ENCODE measurements at regions not wholly inside any gene's neighbourhood (a gene's known extent, or its start where the extent isn't known, plus 50 kb on each side); places are given as distances from the start of the nearest gene placed in this dataset.

DNA sequence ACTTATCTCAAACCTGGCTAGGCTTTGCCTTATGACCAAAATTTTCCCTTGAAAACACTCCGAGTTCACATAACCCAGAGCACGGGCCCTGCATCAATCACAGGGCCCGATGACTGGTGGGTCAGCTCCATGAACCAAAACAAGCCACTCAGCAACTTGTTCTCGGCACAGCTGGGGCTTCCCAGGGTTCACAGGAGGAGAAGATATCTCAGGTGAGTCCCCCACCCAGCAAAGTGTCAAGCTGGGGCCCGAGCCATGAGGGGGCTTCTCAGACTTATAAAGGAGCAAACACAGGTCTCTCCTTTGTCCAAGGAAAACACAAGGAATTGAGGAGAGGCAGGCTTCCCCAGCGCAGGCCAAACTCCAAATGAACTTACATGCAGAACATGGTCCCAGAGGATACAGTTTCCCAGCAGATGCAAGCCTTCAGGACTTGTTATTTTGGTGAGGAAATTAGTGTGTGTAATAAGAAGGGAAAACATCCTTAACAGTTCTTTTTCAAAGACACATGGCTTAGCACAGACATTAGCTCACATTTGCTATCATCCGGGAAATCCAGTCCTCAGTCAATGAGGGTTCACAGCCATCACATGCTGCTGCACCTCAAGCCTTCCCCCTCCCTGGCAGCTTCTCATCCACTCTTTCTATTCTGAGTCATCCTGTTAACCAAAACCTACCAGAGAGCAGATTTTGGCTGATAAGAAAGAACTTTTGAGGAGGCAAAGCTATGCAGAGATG lies 98.1 kb upstream of the NFIA start:
- no peak for DNase-seq (ENCODE audit: low read depth)

DNA sequence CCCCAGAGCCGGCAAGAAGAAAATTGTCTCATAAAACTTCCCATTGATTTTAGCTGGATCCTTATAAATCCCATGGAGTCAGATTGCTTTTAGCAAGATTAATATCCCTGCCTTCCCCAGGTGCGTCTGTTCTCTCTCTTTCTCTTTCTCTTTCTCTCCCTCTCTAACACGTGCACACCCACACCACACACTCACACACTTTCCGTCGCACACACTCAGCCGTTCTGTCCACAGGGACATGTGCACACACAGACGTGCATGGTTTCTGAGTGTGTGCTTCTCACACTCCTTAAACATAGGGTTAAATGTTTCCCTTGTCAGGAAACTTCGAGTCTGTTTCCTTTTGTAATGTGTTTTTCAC lies 98.7 kb upstream of the NFIA start:
- no peak for DNase-seq (ENCODE audit: low read depth)

DNA sequence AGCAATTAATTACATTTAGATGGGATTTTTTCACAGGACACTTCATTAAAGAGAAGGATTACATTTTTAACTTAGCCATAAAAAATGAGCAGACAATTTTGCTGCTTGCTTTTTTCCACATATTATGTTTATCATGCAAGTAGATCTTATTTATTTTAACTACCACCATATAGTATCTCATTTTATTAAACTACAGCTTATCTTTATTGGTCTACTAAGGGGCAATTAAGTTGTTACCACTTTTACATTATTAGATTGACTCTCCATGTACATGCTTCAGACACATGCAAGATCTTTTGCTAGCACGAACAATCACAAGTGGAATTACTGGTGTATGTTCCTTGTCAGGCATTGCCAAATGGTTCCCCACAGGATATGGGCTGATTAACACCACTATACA lies 99.8 kb upstream of the NFIA start:
- DNase-seq (ENCODE audit: low read depth) = no peak

- DNase-seq (ENCODE audit: low read depth) = no peak
Measured at GRCh38 chr1:60981357-60981756, 101.0 kb upstream of the NFIA start.

DNA sequence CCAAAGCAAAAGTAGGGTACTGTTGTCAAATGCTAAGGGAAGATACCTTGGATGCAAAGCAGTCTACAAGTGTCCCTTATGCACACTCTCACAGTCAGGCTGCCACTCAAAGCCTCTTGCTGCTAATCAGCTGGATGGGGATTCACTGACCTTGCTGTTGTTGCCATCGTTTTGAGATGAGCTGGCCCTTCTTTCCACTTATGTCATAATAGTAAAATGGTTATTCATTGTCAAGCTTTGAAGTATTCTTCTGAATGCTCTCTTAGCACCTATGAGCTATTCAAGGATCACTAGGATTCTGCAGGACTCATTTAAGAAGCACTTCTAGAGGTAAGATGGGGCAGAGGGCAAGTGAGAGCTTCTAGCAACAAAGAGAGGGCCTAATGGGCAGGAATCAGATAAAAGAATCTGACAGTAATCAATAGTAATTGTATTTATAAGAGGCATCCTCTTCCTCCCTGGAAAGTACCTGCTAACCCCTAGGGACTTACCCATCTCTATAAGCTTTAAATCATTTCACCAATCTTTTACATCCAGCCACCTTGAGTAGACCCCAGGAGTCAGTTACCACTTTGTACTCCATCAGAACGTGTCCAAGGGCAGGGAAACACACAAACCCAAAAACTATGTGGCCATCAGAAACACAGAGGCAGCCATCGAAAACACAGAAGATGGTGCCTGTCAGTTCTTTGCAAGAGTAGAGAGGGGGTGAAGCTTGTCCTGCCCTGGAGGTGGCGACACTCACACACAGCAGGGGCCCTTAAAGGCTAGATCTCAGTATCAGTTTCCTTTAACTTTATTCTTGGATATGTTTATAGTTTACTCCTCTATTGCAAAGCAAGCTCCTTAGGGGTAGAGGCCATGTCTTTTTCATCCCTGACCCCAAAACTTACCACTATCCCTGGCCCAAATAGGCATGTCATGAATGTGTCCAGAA lies 103.7 kb upstream of the NFIA start:
- no peak for DNase-seq (ENCODE audit: low read depth)

DNA sequence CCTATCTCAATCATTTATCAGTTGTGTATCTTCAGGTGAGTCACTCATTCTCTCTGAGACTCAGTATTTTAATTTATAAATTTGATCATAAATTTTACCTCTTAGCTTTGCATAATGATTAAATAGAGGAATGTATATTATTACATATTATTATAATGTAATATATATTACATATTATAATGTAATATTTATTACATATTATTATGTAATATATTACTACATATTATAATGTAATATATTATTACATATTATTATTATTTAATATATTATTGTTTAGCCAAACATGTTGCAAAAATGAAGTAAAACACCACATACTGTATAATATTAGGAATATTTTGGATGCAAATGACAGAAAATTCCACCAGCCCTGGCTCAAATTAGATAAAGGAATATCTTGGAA lies 104.7 kb upstream of the NFIA start:
- DNase-seq (ENCODE audit: low read depth) = no peak

DNA sequence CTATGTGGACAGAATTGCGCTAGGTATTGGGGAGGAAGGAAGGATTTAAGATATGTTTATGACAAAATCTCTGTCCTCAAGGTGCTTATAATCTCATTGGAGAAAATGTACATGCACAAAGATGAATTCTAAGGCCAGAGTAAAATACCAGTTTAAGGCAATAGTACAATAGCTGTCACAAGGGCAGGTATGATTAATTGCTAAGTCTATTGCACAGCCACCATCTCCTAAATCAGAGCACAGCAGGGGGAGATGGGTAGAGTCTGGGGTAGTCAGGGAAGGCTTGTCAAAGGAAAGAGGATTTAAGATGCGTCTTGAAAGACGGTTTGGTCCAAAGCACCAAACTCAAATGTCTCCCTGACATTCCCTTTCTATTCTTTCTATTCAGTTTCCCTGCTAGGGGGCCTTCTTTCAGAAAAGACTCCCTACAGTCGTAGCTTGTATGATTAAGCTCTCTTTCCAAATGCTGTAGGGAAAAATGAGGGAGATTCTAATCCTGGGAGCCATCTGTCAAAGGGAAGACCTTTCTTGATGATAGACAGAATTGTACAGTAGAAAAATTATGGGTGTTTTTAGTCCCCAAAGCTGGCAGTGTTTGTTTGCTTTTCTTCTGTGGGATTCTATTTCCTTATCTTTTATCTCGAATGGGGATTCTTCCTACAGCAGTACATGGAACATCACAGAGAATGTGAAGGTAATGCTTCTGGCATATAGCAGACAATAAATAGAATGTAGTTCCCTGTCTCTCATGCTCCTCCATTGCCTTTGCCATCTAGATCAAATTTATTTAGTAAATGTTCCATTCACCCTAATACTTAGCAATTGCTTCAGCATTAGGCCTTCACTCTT lies 107.6 kb upstream of the NFIA start:
- DNase-seq (ENCODE audit: low read depth) = no peak

DNA sequence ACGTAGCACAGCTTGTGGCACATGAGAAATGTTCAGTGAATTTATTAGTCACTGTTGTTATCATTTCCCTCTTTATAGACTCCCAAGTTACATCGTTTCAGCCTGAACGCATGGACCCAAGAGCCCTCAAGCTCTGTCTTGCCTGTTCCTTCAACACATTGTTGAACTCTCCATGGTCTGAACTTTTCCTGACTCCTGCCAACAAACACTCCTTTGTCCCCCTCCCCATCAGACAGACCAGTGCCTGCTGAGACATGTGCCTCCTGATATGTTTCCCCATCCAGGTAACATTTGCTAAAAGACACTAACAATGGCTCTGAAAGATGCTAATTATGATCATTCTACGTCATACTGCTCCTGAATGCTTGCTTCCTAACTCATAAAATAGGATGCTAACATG lies 108.7 kb upstream of the NFIA start:
- no peak for DNase-seq (ENCODE audit: low read depth)

DNA sequence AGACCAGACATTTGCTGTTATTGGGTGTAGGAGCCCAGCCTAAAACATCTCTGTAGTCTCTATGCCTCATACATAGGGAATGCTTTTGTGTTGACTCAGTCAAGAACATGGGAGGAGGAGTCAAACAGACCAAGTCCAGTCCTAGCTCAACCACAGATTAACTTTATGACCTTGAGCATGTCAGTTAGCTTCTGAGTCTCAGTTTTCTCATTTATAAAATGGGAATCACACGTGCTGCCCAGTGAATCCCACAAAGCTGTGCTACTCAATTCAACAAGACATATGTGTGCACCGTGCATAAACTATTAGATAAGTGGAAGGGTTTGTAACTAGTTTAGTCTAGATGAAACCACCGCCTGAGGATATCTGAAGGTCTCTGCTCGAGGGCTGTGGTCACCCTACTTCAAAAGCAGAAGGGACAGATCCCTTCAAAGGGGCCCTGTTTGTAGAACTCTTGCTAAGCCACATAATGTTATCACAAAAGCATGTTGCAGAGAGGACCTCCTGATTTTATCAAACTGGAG lies 109.5 kb upstream of the NFIA start:
- no peak for DNase-seq (ENCODE audit: low read depth)

GRCh38 chr1:60971330-60971729 lies 111.0 kb upstream of the NFIA start:
- DNase-seq (ENCODE audit: low read depth) = no peak

- DNase-seq (ENCODE audit: low read depth) = no peak
Measured at GRCh38 chr1:60969971-60970509, 112.3 kb upstream of the NFIA start.

DNA sequence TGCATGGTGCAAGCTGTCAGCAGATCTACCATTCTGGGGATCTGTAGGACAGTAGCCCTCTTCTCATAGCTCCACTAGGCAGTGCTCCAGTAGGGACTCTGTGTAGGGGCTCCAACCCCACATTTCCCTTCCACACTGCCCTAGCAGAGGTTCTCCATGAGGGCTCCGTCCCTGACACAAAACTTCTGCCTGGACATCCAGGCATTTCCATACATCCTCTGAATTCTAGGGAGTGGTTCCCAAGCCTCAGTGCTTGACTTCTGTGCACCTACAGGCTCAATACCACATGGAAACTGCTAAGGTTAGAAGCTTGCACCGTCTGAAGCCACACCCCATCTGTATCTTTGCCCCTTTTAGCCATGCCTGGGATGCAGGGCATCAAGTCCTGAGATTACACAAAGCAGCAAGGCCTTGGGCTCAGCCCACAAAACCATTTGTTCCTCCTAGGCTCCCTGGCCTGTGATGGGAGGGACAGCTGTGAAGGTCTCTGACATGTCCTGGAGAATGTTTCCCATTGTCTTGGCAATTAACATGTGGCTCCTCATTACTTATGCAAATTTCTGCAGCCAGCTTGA lies 117.0 kb upstream of the NFIA start:
- DNase-seq (ENCODE audit: low read depth) = no peak

GRCh38 chr1:60963167-60963940 lies 119.0 kb upstream of the NFIA start:
- DNase-seq (ENCODE audit: low read depth) = no peak

- DNase-seq (ENCODE audit: low read depth) = no peak
Measured at GRCh38 chr1:60960891-60961461, 121.4 kb upstream of the NFIA start.

- DNase-seq (ENCODE audit: low read depth) = no peak
Measured at GRCh38 chr1:60959701-60960100, 122.7 kb upstream of the NFIA start.

GRCh38 chr1:60958001-60958400 lies 124.4 kb upstream of the NFIA start:
- no peak for DNase-seq (ENCODE audit: low read depth)

GRCh38 chr1:60956520-60956919 lies 125.8 kb upstream of the NFIA start:
- DNase-seq (ENCODE audit: low read depth) = no peak

GRCh38 chr1:60952612-60953111 lies 129.7 kb upstream of the NFIA start:
- no peak for DNase-seq (ENCODE audit: low read depth)

- no peak for DNase-seq (ENCODE audit: low read depth)
Measured at GRCh38 chr1:60950224-60951063, 131.9 kb upstream of the NFIA start.

Data from CMK (cell line).